ENCODE measurements at regions not wholly inside any gene's neighbourhood (a gene's known extent, or its start where the extent isn't known, plus 50 kb on each side); places are given as distances from the start of the nearest gene placed in this dataset.

DNA sequence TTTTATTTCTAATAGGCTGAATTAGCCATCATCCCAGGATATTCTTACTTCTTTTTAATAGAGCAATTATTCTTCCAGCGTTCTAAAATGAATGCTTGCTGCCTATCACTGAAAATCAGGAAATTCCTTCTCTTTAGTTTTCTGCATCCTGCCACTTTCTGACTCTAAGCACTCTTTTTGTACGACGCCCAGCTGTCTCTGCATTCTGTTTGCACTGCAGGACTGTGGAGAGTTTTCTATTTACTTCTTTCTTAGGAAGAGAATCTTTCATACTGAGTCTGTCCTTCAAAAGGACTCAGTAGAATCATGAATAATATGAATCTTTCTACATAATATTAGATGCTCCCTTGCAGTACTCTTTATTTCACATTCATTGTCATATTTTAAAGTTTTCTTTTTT lies 360.4 kb upstream of the DSEL start:
- TF ChIP-seq, protein P1, sequence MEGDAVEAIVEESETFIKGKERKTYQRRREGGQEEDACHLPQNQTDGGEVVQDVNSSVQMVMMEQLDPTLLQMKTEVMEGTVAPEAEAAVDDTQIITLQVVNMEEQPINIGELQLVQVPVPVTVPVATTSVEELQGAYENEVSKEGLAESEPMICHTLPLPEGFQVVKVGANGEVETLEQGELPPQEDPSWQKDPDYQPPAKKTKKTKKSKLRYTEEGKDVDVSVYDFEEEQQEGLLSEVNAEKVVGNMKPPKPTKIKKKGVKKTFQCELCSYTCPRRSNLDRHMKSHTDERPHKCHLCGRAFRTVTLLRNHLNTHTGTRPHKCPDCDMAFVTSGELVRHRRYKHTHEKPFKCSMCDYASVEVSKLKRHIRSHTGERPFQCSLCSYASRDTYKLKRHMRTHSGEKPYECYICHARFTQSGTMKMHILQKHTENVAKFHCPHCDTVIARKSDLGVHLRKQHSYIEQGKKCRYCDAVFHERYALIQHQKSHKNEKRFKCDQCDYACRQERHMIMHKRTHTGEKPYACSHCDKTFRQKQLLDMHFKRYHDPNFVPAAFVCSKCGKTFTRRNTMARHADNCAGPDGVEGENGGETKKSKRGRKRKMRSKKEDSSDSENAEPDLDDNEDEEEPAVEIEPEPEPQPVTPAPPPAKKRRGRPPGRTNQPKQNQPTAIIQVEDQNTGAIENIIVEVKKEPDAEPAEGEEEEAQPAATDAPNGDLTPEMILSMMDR (IDR thresholded peaks at IDR 0.05; ENCODE audit: control extremely low read depth in 1 of 3, insufficient read depth in 1 of 3, low read depth in 1 of 3, low read length in 3 of 3), result no peak
- no peak for TF ChIP-seq EZH2 (IDR thresholded peaks at IDR 0.05; ENCODE audit: low read depth, low read length, severe bottlenecking)
- TF ChIP-seq, protein P2, sequence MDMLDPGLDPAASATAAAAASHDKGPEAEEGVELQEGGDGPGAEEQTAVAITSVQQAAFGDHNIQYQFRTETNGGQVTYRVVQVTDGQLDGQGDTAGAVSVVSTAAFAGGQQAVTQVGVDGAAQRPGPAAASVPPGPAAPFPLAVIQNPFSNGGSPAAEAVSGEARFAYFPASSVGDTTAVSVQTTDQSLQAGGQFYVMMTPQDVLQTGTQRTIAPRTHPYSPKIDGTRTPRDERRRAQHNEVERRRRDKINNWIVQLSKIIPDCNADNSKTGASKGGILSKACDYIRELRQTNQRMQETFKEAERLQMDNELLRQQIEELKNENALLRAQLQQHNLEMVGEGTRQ (IDR thresholded peaks at IDR 0.05; ENCODE audit: low read length), result no peak
- no peak for TF ChIP-seq TBP (IDR thresholded peaks at IDR 0.05; ENCODE audit: low read depth, low read length)
- no peak for TF ChIP-seq CHD2 (IDR thresholded peaks at IDR 0.05; ENCODE audit: low read length)
- no peak for TF ChIP-seq NANOG (IDR thresholded peaks at IDR 0.05; ENCODE audit: insufficient read depth, low read depth, low read length, poor library complexity, severe bottlenecking)
- TF ChIP-seq, protein P3, sequence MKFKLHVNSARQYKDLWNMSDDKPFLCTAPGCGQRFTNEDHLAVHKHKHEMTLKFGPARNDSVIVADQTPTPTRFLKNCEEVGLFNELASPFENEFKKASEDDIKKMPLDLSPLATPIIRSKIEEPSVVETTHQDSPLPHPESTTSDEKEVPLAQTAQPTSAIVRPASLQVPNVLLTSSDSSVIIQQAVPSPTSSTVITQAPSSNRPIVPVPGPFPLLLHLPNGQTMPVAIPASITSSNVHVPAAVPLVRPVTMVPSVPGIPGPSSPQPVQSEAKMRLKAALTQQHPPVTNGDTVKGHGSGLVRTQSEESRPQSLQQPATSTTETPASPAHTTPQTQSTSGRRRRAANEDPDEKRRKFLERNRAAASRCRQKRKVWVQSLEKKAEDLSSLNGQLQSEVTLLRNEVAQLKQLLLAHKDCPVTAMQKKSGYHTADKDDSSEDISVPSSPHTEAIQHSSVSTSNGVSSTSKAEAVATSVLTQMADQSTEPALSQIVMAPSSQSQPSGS (IDR thresholded peaks at IDR 0.05; ENCODE audit: low read length), result no peak
- TF ChIP-seq SP1 (IDR thresholded peaks at IDR 0.05; ENCODE audit: low read depth, low read length), result no peak
- no peak for TF ChIP-seq CBX5 (IDR thresholded peaks at IDR 0.05; ENCODE audit: low read depth, low read length)
